Keratinocyte (primary cell): ENCODE measurements at regions not wholly inside any gene's neighbourhood (a gene's known extent, or its start where the extent isn't known, plus 50 kb on each side); places are given as distances from the start of the nearest gene placed in this dataset.

Experiments
- DNase-seq: peaks from one replicate; pipeline ENCODE4 v3.0.0-alpha.2; 2011; ENCODE audit warnings: low read depth, missing footprints, low spot score
- FAIRE-seq: peaks from 2 replicates; lab custom pipeline; 2011; peaks lifted over from hg19 to GRCh38; lab: Jason Lieb, UNC
- H2AFZ ChIP-seq: 2 replicates; pipeline ENCODE4 v1.6.0; 2012; ENCODE audit warnings: low read length, control low read depth, inconsistent platforms; ENCODE audit not compliant: control insufficient read depth
- H3K27ac ChIP-seq: 2 replicates; pipeline ENCODE4 v1.5.1; 2011; ENCODE audit warnings: low read length; ENCODE audit not compliant: control insufficient read depth, insufficient read depth
- H3K27me3 ChIP-seq: 3 replicates; pipeline ENCODE4 v1.6.0; 2011; ENCODE audit warnings: low read length; ENCODE audit not compliant: control insufficient read depth, insufficient read depth; ENCODE audit errors: extremely low read depth
- H3K36me3 ChIP-seq, 2 experiments: 2 replicates in 1 of 2; 3 replicates in 1 of 2; pipeline ENCODE4 v1.5.1; 2011; ENCODE audit warnings: low read length in 2 of 2, mild to moderate bottlenecking in 1 of 2; ENCODE audit not compliant: control insufficient read depth in 2 of 2, insufficient read depth in 2 of 2; ENCODE audit errors: extremely low read depth in 1 of 2
- H3K4me1 ChIP-seq: 3 replicates; pipeline ENCODE4 v1.5.1; 2011; ENCODE audit warnings: low read length; ENCODE audit not compliant: control insufficient read depth, insufficient read depth; ENCODE audit errors: extremely low read depth
- H3K4me2 ChIP-seq: 3 replicates; pipeline ENCODE4 v1.6.0; 2011; ENCODE audit warnings: low read depth, low read length; ENCODE audit not compliant: control insufficient read depth, insufficient read depth; ENCODE audit errors: extremely low read depth
- H3K4me3 ChIP-seq, 3 experiments: fragments of 200-600 bp in 1 of 3; sonication (generic) in 1 of 3; 2 replicates in 2 of 3; 3 replicates in 1 of 3; pipeline ENCODE4 v1.5.1; 2011 to 2016; ENCODE audit warnings: low read length in 3 of 3, mild to moderate bottlenecking in 3 of 3, control low read depth in 2 of 3, inconsistent platforms in 1 of 3, low read depth in 1 of 3, mixed read lengths in 1 of 3, mixed run types in 1 of 3, moderate library complexity in 1 of 3; ENCODE audit not compliant: control insufficient read depth in 2 of 3, insufficient read depth in 2 of 3; ENCODE audit errors: extremely low read depth in 1 of 3
- H3K79me2 ChIP-seq: 2 replicates; pipeline ENCODE4 v1.6.0; 2012; ENCODE audit warnings: low read length; ENCODE audit not compliant: control insufficient read depth, insufficient read depth
- H3K9ac ChIP-seq: 3 replicates; pipeline ENCODE4 v1.6.0; 2011; ENCODE audit warnings: low read length; ENCODE audit not compliant: control insufficient read depth, insufficient read depth; ENCODE audit errors: extremely low read depth
- H3K9me1 ChIP-seq: 3 replicates; pipeline ENCODE4 v1.6.0; 2011; ENCODE audit warnings: low read length; ENCODE audit not compliant: control insufficient read depth, insufficient read depth; ENCODE audit errors: extremely low read depth
- H3K9me3 ChIP-seq: 2 replicates; pipeline ENCODE4 v1.5.1; 2012; ENCODE audit warnings: low read depth, low read length; ENCODE audit not compliant: control insufficient read depth
- H4K20me1 ChIP-seq: 3 replicates; pipeline ENCODE4 v1.6.0; 2011; ENCODE audit warnings: low read length; ENCODE audit not compliant: control insufficient read depth, insufficient read depth; ENCODE audit errors: extremely low read depth
- CTCF ChIP-seq, 3 experiments: IDR thresholded peaks in 1 of 3; conservative IDR thresholded peaks in 1 of 3; optimal IDR thresholded peaks in 1 of 3; 2 replicates in 2 of 3; 3 replicates in 1 of 3; pipeline versions ENCODE3 to v1.5.1; 2011; ENCODE audit warnings: low read length in 3 of 3, mild to moderate bottlenecking in 3 of 3, moderate library complexity in 2 of 3, control low read depth in 1 of 3, inconsistent platforms in 1 of 3; ENCODE audit not compliant: insufficient read depth in 2 of 3; ENCODE audit errors: extremely low read depth in 1 of 3
- EZH2 ChIP-seq: IDR thresholded peaks from one replicate; pipeline ENCODE4 v1.6.1; 2012; ENCODE audit warnings: inconsistent platforms, mild to moderate bottlenecking, low read length, moderate library complexity
- dilution Hi-C: fragments of 300-500 bp; cut with MboI; formaldehyde crosslinking; loops from one replicate; pipeline ENCODE4 v1.7.0; 2020; ENCODE audit warnings: low sequenced_read_pairs; ENCODE audit not compliant: extremely low pct_ligation_motif_present

DNA sequence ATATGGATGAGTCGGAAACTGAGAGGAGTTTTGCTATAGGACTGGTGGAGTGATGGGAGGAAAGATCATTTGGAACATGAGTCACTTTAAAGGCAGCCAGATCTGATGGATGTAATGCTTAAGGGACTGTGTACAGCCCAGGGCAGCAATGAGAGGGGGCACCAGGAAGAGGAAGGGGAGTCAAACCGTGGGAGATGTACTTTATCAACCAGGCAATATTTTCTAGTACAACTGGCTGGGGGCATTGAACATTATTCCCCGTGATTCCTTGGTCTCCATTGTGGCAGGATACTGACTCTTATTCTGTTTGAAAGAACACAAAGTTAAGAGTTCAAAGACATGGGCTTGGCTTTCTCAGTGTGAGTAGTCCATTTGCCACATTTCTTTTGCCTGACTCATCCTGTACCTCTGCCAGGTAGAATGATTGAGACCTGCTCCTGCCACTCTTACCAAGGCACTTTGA is 268.2 kb upstream of the NR5A2 start:
- peak overlapping the region in 2 of 3 experiments; percentile 52 to 53 for H3K4me3 ChIP-seq
- dilution Hi-C loops = no loop called here
- no peaks in the 10 kb centered on the region for H3K9me1 ChIP-seq
- peak overlapping the region; percentile 74 for H3K9ac ChIP-seq
- peak overlapping the region; percentile 90 for H3K4me2 ChIP-seq
- no peaks in the 10 kb centered on the region for H3K9me3 ChIP-seq
- no peaks in the 10 kb centered on the region for H3K79me2 ChIP-seq
- TF ChIP-seq CTCF (optimal IDR thresholded peaks at IDR 0.05 in 1 of 3, IDR thresholded peaks at IDR 0.05 in 1 of 3, conservative IDR thresholded peaks at IDR 0.05 in 1 of 3; ENCODE audit: extremely low read depth in 1 of 3, insufficient read depth in 2 of 3, low read length in 3 of 3) (no peak), EZH2 (no peak)
- H2AFZ ChIP-seq = peak overlapping the region; percentile 90
- FAIRE-seq = peak; percentile 96
- H3K27ac ChIP-seq = peak overlapping the region; percentile 96
- DNase-seq = peak; percentile 75
- no peaks in the 10 kb centered on the region for H3K27me3 ChIP-seq
- peaks cover 25% of the 10 kb centered on the region for H3K4me1 ChIP-seq
- H4K20me1 ChIP-seq = no peaks in the 10 kb centered on the region
- H3K36me3 ChIP-seq = no peaks in the 10 kb centered on the region

DNA sequence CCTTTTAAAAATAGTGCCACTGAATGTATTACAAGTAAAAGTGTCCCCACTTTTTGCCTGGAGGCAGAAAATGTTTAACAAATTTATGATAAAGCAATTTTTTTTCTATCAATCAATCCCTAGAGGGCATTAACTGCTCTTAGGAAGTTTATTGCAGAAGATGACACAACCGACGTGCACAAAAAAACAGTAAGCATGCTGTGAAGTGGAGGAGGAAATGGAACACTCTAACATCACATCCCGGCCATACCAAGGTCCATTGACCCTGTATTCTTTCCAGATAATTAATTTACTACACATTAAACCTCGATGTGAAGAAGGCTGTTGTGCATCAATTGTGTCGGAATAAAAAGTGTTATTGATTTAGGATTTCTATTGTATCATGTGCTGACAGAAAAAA is 264.9 kb upstream of the NR5A2 start:
- FAIRE-seq = no peak

More for the DNA sequence above, 264.9 kb upstream of the NR5A2 start:
- TF ChIP-seq EZH2 (no peak), CTCF (optimal IDR thresholded peaks at IDR 0.05 in 1 of 3, IDR thresholded peaks at IDR 0.05 in 1 of 3, conservative IDR thresholded peaks at IDR 0.05 in 1 of 3; ENCODE audit: extremely low read depth in 1 of 3, insufficient read depth in 2 of 3, low read length in 3 of 3) (no peak)
- peaks cover 25% of the 10 kb centered on the region for H3K4me1 ChIP-seq
- H3K9ac ChIP-seq = no peak overlapping the region
- H4K20me1 ChIP-seq = no peaks in the 10 kb centered on the region
- H3K36me3 ChIP-seq = no peaks in the 10 kb centered on the region
- dilution Hi-C loops = no loop called here
- no peaks in the 10 kb centered on the region for H3K27me3 ChIP-seq
- H3K9me1 ChIP-seq = no peaks in the 10 kb centered on the region
- no peak overlapping the region for H3K27ac ChIP-seq
- H3K79me2 ChIP-seq = no peaks in the 10 kb centered on the region
- H3K4me3 ChIP-seq = no peak overlapping the region
- H3K4me2 ChIP-seq = no peak overlapping the region
- no peak for DNase-seq
- H3K9me3 ChIP-seq = no peaks in the 10 kb centered on the region
- no peak overlapping the region for H2AFZ ChIP-seq
